ENCODE measurements at regions not wholly inside any gene's neighbourhood (a gene's known extent, or its start where the extent isn't known, plus 50 kb on each side); places are given as distances from the start of the nearest gene placed in this dataset.

GRCh38 chr6:165096209-165096608 lies 213.2 kb downstream of the C6orf118 start:
- TF ChIP-seq CTCF (IDR thresholded peaks at IDR 0.05; ENCODE audit: unreplicated experiment): no peak
- DNase-seq: no peak
- Mint-ChIP-seq H3K4me1 (ENCODE audit: low read depth, unreplicated experiment) (peaks cover 9% of the 10 kb centered on the region), H3K4me3 (ENCODE audit: low read depth, unreplicated experiment) (no peak overlapping the region), H3K9me3 (ENCODE audit: low read depth, unreplicated experiment) (peaks cover 10% of the 10 kb centered on the region), H3K27me3 (ENCODE audit: unreplicated experiment) (no peaks in the 10 kb centered on the region), H3K36me3 (ENCODE audit: insufficient read depth, unreplicated experiment) (no peaks in the 10 kb centered on the region), H3K27ac (ENCODE audit: unreplicated experiment) (no peak overlapping the region)
- CTCF ChIA-PET: no interaction called here
- BruUV-seq (replicated peaks): no TSS peak
- intact Hi-C loops (cut with micrococcal nuclease; ENCODE audit: unreplicated experiment): no loop called here

GRCh38 chr6:165092881-165093595 lies 216.4 kb downstream of the C6orf118 start:
- H3K4me1 Mint-ChIP-seq (ENCODE audit: low read depth, unreplicated experiment): peaks cover 9% of the 10 kb centered on the region
- CTCF ChIA-PET: no interaction called here
- BruUV-seq (replicated peaks): no TSS peak
- H3K9me3 Mint-ChIP-seq (ENCODE audit: low read depth, unreplicated experiment): peaks cover 15% of the 10 kb centered on the region
- no peak for DNase-seq
- intact Hi-C loops (cut with micrococcal nuclease; ENCODE audit: unreplicated experiment): no loop called here
- H3K27ac Mint-ChIP-seq (ENCODE audit: unreplicated experiment): no peak overlapping the region
- no peak overlapping the region for H3K4me3 Mint-ChIP-seq (ENCODE audit: low read depth, unreplicated experiment)
- no peaks in the 10 kb centered on the region for H3K27me3 Mint-ChIP-seq (ENCODE audit: unreplicated experiment)
- TF ChIP-seq CTCF (IDR thresholded peaks at IDR 0.05; ENCODE audit: unreplicated experiment): no peak
- H3K36me3 Mint-ChIP-seq (ENCODE audit: insufficient read depth, unreplicated experiment): no peaks in the 10 kb centered on the region

- no peak for DNase-seq
- H3K9me3 Mint-ChIP-seq (ENCODE audit: low read depth, unreplicated experiment): peaks cover 15% of the 10 kb centered on the region
- CTCF ChIA-PET: no interaction called here
Measured at GRCh38 chr6:165091121-165091785, 218.2 kb downstream of the C6orf118 start.

GRCh38 chr6:165090242-165090641 lies 219.2 kb downstream of the C6orf118 start:
- H3K27me3 Mint-ChIP-seq (ENCODE audit: unreplicated experiment): no peaks in the 10 kb centered on the region
- no TSS peak for BruUV-seq (replicated peaks)
- intact Hi-C loops (cut with micrococcal nuclease; ENCODE audit: unreplicated experiment): no loop called here
- H3K36me3 Mint-ChIP-seq (ENCODE audit: insufficient read depth, unreplicated experiment): no peaks in the 10 kb centered on the region
- H3K4me1 Mint-ChIP-seq (ENCODE audit: low read depth, unreplicated experiment): peaks cover 9% of the 10 kb centered on the region
- peaks cover 12% of the 10 kb centered on the region for H3K9me3 Mint-ChIP-seq (ENCODE audit: low read depth, unreplicated experiment)
- no peak overlapping the region for H3K4me3 Mint-ChIP-seq (ENCODE audit: low read depth, unreplicated experiment)
- DNase-seq: no peak
- no peak for TF ChIP-seq CTCF (IDR thresholded peaks at IDR 0.05; ENCODE audit: unreplicated experiment)
- H3K27ac Mint-ChIP-seq (ENCODE audit: unreplicated experiment): no peak overlapping the region
- CTCF ChIA-PET: no interaction called here

More at GRCh38 chr6:165091121-165091785, 218.2 kb downstream of the C6orf118 start:
- BruUV-seq (replicated peaks): no TSS peak
- TF ChIP-seq CTCF (IDR thresholded peaks at IDR 0.05; ENCODE audit: unreplicated experiment): no peak
- Mint-ChIP-seq H3K27ac (ENCODE audit: unreplicated experiment) (no peak overlapping the region), H3K4me1 (ENCODE audit: low read depth, unreplicated experiment) (peaks cover 9% of the 10 kb centered on the region), H3K27me3 (ENCODE audit: unreplicated experiment) (no peaks in the 10 kb centered on the region), H3K36me3 (ENCODE audit: insufficient read depth, unreplicated experiment) (no peaks in the 10 kb centered on the region), H3K4me3 (ENCODE audit: low read depth, unreplicated experiment) (no peak overlapping the region)
- intact Hi-C loops (cut with micrococcal nuclease; ENCODE audit: unreplicated experiment): no loop called here
